Neural progenitor cell (in vitro differentiated cells): ENCODE measurements at regions not wholly inside any gene's neighbourhood (a gene's known extent, or its start where the extent isn't known, plus 50 kb on each side); places are given as distances from the start of the nearest gene placed in this dataset.

Experiments used
- DNase-seq: peaks from one replicate; pipeline ENCODE4 v3.0.0-alpha.2; 2016; ENCODE audit warnings: low spot score
- H2AFZ ChIP-seq: fragments of 200-600 bp; sonication (generic); replicated peaks from 2 replicates; pipeline ENCODE4 v1.6.1; 2016; ENCODE audit warnings: antibody characterized with exemption
- H3F3A ChIP-seq: fragments of 200-600 bp; sonication (generic); 2 replicates; pipeline ENCODE4 v1.6.1; 2016; ENCODE audit warnings: antibody characterized with exemption, low read depth
- H3K27ac ChIP-seq: fragments of 200-600 bp; sonication (generic); 2 replicates; pipeline ENCODE4 v1.5.1; 2016; ENCODE audit warnings: mild to moderate bottlenecking
- H3K27me3 ChIP-seq: fragments of 200-600 bp; sonication (generic); 2 replicates; pipeline ENCODE4 v1.6.1; 2016; ENCODE audit warnings: mild to moderate bottlenecking, moderate library complexity
- H3K36me3 ChIP-seq: fragments of 200-600 bp; sonication (generic); 2 replicates; pipeline ENCODE4 v1.5.1; 2016
- H3K4me1 ChIP-seq: fragments of 200-600 bp; sonication (generic); 2 replicates; pipeline ENCODE4 v1.6.1; 2016; ENCODE audit warnings: mixed run types
- H3K4me2 ChIP-seq: fragments of 200-600 bp; sonication (generic); 2 replicates; pipeline ENCODE4 v1.6.1; 2016
- H3K4me3 ChIP-seq: fragments of 200-600 bp; sonication (generic); 2 replicates; pipeline ENCODE4 v1.5.1; 2016
- H3K79me2 ChIP-seq: fragments of 200-600 bp; sonication (generic); 2 replicates; pipeline ENCODE4 v1.6.1; 2016; ENCODE audit warnings: low read depth
- H3K9ac ChIP-seq: fragments of 200-600 bp; sonication (generic); 2 replicates; pipeline ENCODE4 v1.6.1; 2016
- H3K9me3 ChIP-seq: fragments of 200-600 bp; sonication (generic); 2 replicates; pipeline ENCODE4 v1.5.1; 2016; ENCODE audit warnings: low read depth
- H4K20me1 ChIP-seq: fragments of 200-600 bp; sonication (generic); 2 replicates; pipeline ENCODE4 v1.6.1; 2016; ENCODE audit warnings: low read depth
- H3K27ac Mint-ChIP-seq: 3 replicates; pipeline ENCODE4 v1.8.0; 2021; ENCODE audit warnings: mixed read lengths
- H3K27me3 Mint-ChIP-seq: 2 replicates; pipeline ENCODE4 v1.8.0; 2022; ENCODE audit warnings: low read depth, mild to moderate bottlenecking, inconsistent platforms, moderate library complexity, mixed read lengths; ENCODE audit not compliant: insufficient read depth
- H3K36me3 Mint-ChIP-seq: 3 replicates; pipeline ENCODE4 v1.8.0; 2021; ENCODE audit warnings: mixed read lengths
- H3K4me1 Mint-ChIP-seq: 3 replicates; pipeline ENCODE4 v1.8.0; 2021; ENCODE audit warnings: mixed read lengths
- H3K4me3 Mint-ChIP-seq: 3 replicates; pipeline ENCODE4 v1.8.0; 2021; ENCODE audit warnings: mild to moderate bottlenecking, moderate library complexity, mixed read lengths
- H3K9me3 Mint-ChIP-seq: 3 replicates; pipeline ENCODE4 v1.8.0; 2020; ENCODE audit warnings: mixed read lengths
- CTCF ChIP-seq: fragments of 200-600 bp; sonication (generic); IDR thresholded peaks from 2 replicates; pipeline ENCODE4 v1.5.1; 2017; ENCODE audit warnings: antibody characterized with exemption, mild to moderate bottlenecking
- EZH2 ChIP-seq: fragments of 200-600 bp; sonication (generic); IDR thresholded peaks from 2 replicates; pipeline ENCODE4 v1.6.1; 2017; ENCODE audit warnings: antibody characterized with exemption, mild to moderate bottlenecking, moderate library complexity
- EZH2phosphoT487 ChIP-seq: fragments of 200-600 bp; sonication (generic); IDR thresholded peaks from 2 replicates; pipeline ENCODE4 v1.6.1; 2017; ENCODE audit warnings: antibody characterized with exemption

GRCh38 chr7:69020536-69020935 is 577.7 kb upstream of the AUTS2 start:
- TF ChIP-seq EZH2phosphoT487 (no peak), CTCF (no peak), EZH2 (no peak)
- H3K36me3 Mint-ChIP-seq: no peaks in the 10 kb centered on the region
- Histone ChIP-seq H4K20me1 (no peaks in the 10 kb centered on the region), H2AFZ (no peak overlapping the region), H3K9me3 (peaks cover 5% of the 10 kb centered on the region), H3K27me3 (no peaks in the 10 kb centered on the region), H3K4me3 (no peak overlapping the region), H3F3A (no peaks in the 10 kb centered on the region), H3K4me1 (no peaks in the 10 kb centered on the region), H3K4me2 (no peak overlapping the region), H3K27ac (no peak overlapping the region), H3K36me3 (no peaks in the 10 kb centered on the region), H3K79me2 (no peaks in the 10 kb centered on the region), H3K9ac (no peak overlapping the region)
- no peak for DNase-seq
- H3K27ac Mint-ChIP-seq: no peak overlapping the region
- peaks cover 20% of the 10 kb centered on the region for H3K9me3 Mint-ChIP-seq
- H3K4me3 Mint-ChIP-seq: no peak overlapping the region
- H3K27me3 Mint-ChIP-seq: peaks cover 2% of the 10 kb centered on the region
- no peaks in the 10 kb centered on the region for H3K4me1 Mint-ChIP-seq

- Histone ChIP-seq H3K4me1 (no peaks in the 10 kb centered on the region), H2AFZ (no peak overlapping the region), H3K9me3 (no peaks in the 10 kb centered on the region), H3F3A (no peaks in the 10 kb centered on the region), H3K79me2 (no peaks in the 10 kb centered on the region), H3K4me2 (no peak overlapping the region), H4K20me1 (no peaks in the 10 kb centered on the region), H3K36me3 (no peaks in the 10 kb centered on the region), H3K9ac (no peak overlapping the region), H3K27me3 (no peaks in the 10 kb centered on the region), H3K4me3 (no peak overlapping the region), H3K27ac (no peak overlapping the region)
- H3K27me3 Mint-ChIP-seq: no peaks in the 10 kb centered on the region
- H3K4me1 Mint-ChIP-seq: no peaks in the 10 kb centered on the region
- TF ChIP-seq EZH2phosphoT487 (no peak), CTCF (no peak), EZH2 (no peak)
- no peak for DNase-seq
- no peak overlapping the region for H3K4me3 Mint-ChIP-seq
- H3K27ac Mint-ChIP-seq: no peak overlapping the region
- H3K36me3 Mint-ChIP-seq: no peaks in the 10 kb centered on the region
- H3K9me3 Mint-ChIP-seq: peaks cover 7% of the 10 kb centered on the region
Observed at GRCh38 chr7:69025249-69025648, 573.0 kb upstream of the AUTS2 start.

- Histone ChIP-seq H3K9ac (no peak overlapping the region), H3K4me3 (no peak overlapping the region), H3K27me3 (no peaks in the 10 kb centered on the region), H2AFZ (no peak overlapping the region), H3K27ac (no peak overlapping the region), H3K79me2 (no peaks in the 10 kb centered on the region), H3K4me1 (no peaks in the 10 kb centered on the region), H3K36me3 (no peaks in the 10 kb centered on the region), H4K20me1 (no peaks in the 10 kb centered on the region), H3F3A (no peaks in the 10 kb centered on the region), H3K4me2 (no peak overlapping the region), H3K9me3 (no peaks in the 10 kb centered on the region)
- Mint-ChIP-seq H3K4me3 (no peak overlapping the region), H3K27ac (no peak overlapping the region), H3K9me3 (no peaks in the 10 kb centered on the region), H3K36me3 (no peaks in the 10 kb centered on the region), H3K4me1 (no peaks in the 10 kb centered on the region), H3K27me3 (peaks cover 3% of the 10 kb centered on the region)
- no peak for TF ChIP-seq EZH2
- TF ChIP-seq CTCF: no peak
- TF ChIP-seq EZH2phosphoT487: no peak
- no peak for DNase-seq
Observed at GRCh38 chr7:69032848-69033247, 565.4 kb upstream of the AUTS2 start.

GRCh38 chr7:69035826-69036225 is 562.4 kb upstream of the AUTS2 start:
- Mint-ChIP-seq H3K9me3 (no peaks in the 10 kb centered on the region), H3K4me1 (no peaks in the 10 kb centered on the region)
- H3K4me3 ChIP-seq: no peak overlapping the region

More at GRCh38 chr7:69035826-69036225, 562.4 kb upstream of the AUTS2 start:
- TF ChIP-seq CTCF: no peak
- no peak for TF ChIP-seq EZH2
- TF ChIP-seq EZH2phosphoT487: no peak
- no peak for DNase-seq
- Histone ChIP-seq H4K20me1 (no peaks in the 10 kb centered on the region), H3K9me3 (no peaks in the 10 kb centered on the region), H3K9ac (no peak overlapping the region), H3K36me3 (no peaks in the 10 kb centered on the region), H3K79me2 (no peaks in the 10 kb centered on the region), H3K27me3 (no peaks in the 10 kb centered on the region), H2AFZ (no peak overlapping the region), H3F3A (no peaks in the 10 kb centered on the region), H3K4me2 (no peak overlapping the region), H3K27ac (no peak overlapping the region), H3K4me1 (no peaks in the 10 kb centered on the region)
- Mint-ChIP-seq H3K4me3 (no peak overlapping the region), H3K36me3 (no peaks in the 10 kb centered on the region), H3K27me3 (peaks cover 3% of the 10 kb centered on the region), H3K27ac (no peak overlapping the region)
